NOMO-1 (cell line): ENCODE measurements at regions not wholly inside any gene's neighbourhood (a gene's known extent, or its start where the extent isn't known, plus 50 kb on each side); places are given as distances from the start of the nearest gene placed in this dataset.
A peak's percentile ranks its signal among the peaks of the same experiment; 100 is the strongest.
"Not testable (repeated sequence)": the region's sequence is repeated elsewhere in the genome, so short reads cannot be mapped to it uniquely, and the experiment has no call there.

Experiments used
- DNase-seq, 2 experiments: peaks; one replicate each; lab custom pipeline; 2025; ENCODE audit not compliant: unreplicated experiment in 2 of 2; lab: John Stamatoyannopoulos, UW

DNA sequence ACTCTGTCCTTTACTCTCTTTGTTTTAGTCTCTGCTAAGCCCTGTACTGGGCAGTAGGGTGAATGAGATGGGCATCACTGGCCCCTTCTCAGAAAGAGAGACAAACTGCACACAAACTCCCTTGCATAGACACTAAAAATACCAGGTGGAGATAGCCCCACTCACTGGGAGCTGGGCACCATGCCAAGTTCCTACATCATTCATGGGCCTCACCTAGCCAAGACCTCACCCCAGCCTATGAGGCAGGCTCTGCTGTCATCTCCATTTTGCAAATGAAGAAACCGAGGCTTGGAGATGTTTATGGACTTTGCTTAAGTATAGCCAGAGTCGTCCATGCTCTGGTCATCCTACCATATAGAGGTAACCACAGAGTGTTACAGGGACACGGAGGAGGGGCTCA lies 499.8 kb upstream of the CDH11 start:
- no peak for DNase-seq

DNA sequence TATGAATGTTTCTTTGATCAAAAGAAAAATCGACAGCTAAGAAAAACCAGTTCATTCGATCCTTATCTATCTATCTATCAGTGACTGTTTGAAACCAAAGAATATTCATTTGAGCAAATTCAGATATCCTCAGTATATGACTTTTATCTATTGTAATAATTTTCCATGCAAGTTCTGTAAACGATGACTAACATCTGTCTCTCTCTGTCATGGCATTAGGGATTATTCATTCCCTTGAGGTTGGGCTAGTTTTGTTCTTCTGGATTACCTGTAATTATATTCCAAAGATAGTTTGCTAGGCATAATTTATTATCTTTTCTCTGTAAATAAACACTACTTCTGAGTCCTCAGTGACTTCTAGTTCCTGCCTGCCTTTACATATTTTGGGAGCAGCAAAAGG lies 497.7 kb upstream of the CDH11 start:
- DNase-seq: no peak

DNA sequence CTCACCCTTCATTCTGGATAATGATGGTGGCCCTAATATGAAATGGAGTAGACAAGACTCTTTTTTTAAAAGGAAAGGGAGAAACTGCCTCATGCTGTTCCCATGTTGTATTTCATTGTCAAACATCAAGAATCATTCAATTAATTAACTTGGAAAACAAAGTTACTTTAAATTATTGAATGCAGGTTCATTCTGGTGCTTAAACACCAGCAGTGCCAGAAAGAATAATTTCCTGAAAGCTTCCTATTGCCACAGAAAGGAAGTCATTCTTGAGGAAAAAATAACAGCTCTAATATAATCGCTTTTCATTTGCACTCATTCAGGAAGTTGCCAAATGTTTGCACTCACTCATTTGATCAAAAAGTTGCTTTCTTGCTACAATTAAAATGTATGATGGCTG lies 497.1 kb upstream of the CDH11 start:
- peak in 1 of 2 experiments; percentile 16 for DNase-seq

DNA sequence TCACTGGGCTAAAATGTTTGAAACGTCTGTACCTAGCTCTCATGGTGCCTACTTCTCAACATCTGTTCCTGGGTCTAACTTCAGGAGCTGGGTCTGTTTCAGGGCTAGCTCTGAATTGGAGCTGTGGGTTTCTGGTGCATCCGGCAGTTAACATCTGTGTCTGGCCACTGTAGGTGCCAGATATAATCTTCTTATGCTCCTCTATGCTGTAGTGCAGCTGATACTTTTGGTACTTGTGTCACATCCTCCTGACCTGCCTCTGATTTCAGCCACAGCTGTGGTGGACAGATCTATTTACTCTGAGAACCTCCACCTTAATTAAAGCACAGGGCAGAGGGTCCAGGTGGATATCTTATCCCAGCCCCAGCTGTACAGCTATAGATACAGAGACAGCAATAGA lies 496.5 kb upstream of the CDH11 start:
- no peak for DNase-seq

DNA sequence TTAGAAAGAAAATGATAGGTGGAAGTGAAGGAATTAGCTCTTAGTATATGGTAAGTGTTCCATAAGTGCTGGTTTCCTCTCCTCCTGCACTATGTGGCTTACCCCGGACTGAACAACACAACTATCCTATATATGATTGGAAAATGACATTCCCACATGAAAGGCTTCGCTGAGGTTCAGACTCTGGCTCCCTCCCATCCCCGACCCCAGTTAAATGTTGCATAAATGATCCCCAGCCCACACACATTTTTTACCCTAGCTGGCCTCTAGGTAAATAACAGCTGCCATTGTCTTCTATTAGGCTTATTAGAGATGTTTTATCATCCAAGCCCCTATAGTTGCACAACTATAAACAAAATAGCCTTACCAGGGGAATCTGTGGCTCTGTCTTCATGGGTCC lies 495.6 kb upstream of the CDH11 start:
- DNase-seq: no peak

DNA sequence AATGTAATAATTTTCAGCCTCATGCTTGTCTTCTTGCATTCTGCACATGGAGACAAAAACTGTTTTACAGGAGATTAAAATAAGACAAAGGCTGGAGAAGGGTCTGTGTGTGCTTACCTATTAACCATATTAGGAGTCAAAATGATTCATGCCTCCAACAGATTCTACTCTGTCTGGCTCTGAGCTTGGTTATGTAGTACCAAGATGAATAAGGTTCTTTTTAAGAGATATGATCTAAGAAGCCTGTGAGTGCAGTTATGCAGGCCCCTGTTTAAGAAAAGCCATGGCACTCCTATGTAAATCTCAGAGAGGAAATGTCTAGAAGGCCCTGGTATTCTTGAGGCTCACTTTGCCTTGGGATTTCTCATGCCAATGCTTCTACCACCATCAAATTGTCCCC lies 486.6 kb upstream of the CDH11 start:
- DNase-seq: no peak

DNA sequence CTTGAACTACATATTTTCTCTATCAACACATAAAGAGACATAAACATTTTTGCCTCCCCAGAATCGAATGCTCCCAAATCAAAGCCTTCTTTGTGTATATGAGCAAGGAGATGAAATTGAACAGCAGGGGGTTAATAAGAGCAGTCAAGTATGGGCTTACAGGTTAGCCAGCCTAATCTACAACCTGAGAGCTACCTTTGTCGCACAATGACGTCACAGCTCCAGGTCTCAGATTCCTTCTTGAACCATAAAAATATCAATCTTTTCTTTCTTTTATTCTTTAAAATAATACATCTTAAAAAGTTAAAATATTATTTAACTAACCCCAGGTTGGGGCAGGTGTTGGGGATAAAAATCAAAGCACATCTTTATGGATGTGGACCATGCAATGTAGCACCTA lies 482.9 kb upstream of the CDH11 start:
- no peak for DNase-seq

DNA sequence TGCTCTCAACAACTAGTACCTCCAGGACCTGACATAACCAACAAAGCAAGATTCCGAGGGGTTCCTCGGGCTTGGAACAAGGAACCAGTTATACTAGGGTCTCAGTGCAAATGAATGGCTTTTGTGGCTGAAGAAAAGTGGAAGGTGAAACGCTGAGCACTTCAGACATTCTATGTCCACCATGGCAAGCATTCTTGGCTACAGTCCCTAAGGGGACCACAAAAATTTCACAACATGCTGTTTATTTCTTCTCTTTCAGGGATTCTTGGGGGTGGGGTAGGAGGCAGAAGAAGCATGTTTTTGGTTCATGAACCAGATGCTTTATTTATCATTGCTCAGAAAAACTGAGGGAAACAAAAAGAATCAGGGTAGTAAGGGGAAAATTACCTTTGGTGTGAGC lies 479.9 kb upstream of the CDH11 start:
- DNase-seq: peak; percentile 15 to 25

DNA sequence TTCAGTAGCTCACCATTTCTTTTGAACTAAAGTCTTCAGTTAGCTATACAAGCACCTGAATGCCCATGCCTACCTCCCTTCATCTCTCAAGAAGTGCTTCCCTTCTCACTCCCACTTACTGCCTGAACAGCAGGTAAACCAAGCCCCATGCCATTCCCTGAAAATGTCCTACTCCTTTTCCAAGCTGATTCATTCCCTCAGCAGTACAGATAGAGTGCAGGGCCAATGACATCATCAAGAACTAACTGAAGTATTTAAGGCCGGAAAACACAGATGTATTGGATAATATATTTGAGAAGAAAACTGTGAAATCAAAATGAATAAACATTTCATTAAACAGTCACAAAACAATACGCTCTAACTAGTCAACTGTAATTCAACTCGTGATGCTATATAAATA lies 478.8 kb upstream of the CDH11 start:
- no peak for DNase-seq

DNA sequence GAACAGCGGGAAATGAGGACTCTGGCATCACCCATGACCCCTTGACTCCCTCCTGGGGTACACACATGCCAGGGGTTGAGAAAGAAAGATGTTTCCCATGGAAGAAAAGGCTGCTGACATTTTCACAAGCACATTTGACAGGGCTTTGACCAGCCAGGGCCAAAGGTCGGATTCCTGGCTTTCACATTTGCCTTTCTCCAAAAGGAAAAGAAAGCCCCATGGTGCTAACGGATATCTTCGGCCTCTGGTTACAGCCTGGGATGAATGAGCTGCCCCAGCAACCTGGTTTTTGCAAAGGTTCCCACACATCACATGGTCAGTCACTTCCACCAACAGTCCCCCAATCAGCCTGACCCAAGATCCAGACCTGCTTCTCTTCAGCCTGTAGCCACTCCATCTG lies 478.2 kb upstream of the CDH11 start:
- no peak for DNase-seq

DNA sequence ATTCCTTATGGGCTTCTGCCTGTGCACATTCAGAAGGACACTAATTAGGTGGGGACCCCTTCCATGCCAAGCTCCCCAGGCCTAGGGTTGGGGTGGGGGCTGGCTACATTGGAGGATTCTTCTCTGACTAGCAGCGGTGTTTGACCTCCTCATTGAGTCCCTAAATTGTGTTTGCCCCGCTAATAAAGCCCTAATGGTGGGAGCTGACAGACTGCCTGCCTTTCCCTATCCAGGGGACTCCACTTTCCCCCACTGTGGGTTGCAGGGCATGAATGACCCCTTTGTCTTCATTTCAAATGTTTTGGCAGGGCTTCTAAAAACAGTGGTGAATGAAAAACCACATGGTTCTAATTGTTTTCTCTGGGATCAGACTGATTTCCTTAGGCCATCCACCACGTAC lies 476.8 kb upstream of the CDH11 start:
- DNase-seq: no peak

DNA sequence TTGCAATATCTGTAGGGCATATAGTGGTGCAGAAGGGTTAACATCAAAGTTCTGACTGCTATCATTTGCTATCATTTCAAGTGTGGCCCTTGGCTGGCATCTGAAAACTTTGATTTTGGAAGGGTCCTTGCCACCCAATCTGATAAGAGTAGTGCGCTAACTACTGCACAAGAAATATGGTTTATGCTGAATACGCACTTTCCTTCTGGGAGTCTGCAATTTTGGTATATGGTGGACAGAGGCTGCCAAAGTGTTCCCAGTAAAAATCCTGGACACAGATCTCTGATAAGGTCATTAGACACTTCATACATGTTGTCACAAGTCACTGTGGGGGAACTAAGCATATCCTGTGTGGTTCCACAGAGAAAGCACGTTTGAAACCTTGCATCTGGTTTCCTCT lies 461.6 kb upstream of the CDH11 start:
- no peak for DNase-seq

DNA sequence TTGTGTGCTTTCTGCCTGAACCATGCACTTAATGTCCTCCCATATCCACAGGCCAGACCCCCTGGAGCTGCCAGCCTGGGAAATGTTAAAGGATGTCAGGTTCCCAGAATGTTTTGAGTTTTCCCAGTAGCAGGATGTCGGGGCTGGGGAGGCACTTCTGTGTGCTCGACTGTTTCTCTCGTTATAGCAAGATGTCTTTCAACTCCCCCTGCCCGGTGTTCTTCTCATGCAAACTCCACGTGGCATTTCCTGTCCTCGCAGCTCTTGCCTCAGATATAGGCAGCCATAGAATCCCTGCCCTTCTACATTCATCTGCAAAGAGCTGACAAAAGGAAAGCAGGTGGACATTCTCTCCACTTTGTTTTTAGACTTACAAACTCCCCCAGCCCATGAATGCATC lies 457.2 kb upstream of the CDH11 start:
- DNase-seq: no peak

DNA sequence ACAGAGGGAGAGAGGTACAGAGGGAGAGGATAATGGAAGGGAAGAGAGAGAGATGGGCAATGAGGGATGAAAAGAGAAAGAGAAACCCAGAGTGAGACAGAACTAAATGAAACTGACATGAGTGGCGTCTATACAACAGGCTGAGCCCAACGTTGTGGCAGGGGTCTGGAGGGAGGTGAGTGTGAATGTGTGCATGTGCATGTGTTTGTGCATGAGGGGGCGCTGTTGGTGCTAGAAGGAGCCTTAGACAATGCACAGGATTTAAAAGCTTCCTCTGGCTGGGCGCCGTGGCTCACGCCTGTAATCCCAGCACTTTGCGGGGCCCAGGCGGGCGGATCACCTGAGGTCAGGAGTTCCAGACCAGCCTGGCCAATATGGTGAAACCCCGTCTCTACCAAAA lies 454.8 kb upstream of the CDH11 start:
- DNase-seq: no peak

DNA sequence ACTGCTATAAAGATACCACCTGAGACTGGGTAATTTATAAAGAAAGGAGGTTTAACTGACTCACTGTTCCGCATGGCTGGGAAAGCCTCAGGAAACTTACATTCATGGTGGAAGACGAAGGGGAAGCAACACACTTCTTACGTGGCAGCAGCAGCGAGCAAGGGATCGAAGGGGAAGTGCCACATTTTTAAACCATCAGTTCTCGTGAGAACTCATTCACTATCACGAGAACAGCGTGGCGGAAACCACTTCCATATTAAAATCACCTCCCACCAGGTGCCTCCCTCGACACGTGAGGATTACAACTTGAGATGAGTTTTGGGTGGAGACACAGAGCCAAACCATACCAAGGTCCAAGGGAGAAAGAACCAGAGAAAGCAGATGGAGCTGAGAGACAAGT lies 454.3 kb upstream of the CDH11 start:
- DNase-seq: no peak

DNA sequence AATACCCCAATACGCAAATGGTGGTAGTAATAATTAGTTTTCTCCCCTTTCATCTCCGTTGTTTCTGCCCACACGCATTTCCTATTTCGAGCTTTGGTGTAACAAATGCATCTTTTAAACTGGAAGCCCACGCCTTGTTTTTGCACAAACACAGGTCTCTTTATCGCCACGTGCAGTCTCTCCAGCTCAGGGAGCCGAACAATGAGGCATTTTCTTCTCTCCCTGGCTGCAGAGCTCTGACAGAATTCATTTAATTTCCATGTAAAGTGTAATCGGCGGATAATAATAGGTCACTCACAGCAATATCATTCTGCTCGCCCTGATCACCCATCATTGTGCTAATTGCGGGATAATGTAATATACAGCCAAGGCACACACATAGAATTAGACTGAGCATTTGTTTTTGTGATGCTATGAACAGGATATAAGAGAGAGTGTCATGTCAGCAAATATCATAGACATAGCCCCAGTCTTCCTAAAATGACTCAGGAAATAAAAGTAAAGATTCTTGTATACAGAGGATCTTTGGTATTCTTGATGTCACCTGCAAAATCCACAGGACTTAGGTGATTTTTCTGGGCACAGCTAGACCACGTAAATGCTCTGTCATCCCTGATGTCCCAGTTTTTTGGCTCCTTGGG lies 452.6 kb upstream of the CDH11 start:
- DNase-seq: no peak

DNA sequence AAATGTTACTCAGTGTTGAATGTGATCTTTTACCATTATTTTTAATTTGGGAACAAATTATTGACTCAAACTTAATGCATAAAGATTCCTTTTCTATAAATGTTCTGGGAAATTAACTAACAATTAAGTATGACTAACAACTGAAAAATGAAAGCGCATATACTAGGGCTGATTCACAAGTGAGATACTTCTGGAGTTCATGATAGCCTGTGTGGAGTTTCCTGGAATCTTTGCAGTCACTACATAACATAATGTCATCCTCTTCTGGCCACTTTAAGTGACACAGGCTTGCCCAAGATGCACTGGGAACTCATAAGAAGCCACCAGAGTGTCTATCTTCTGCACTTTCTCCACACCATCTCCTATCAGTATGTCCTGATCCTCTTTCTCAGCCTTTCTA lies 450.3 kb upstream of the CDH11 start:
- no peak for DNase-seq

DNA sequence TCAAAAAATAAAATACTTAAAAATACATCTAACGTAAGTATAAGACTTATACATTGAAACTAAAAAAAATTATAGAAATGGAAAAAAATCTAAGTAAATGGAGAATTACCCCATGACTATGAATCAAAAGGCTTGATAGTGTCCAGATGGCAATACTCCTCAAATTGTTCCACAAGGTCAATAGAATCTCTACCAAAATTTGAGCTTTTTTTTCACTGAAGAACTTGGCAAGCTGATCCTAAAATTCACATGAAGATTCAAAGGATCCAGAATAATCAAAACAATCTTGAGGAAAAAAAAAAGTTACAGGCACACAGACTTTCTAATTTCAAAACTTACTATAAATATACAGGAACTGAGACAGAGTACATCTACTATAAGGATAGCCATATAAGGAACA lies 448.4 kb upstream of the CDH11 start:
- no peak for DNase-seq

DNA sequence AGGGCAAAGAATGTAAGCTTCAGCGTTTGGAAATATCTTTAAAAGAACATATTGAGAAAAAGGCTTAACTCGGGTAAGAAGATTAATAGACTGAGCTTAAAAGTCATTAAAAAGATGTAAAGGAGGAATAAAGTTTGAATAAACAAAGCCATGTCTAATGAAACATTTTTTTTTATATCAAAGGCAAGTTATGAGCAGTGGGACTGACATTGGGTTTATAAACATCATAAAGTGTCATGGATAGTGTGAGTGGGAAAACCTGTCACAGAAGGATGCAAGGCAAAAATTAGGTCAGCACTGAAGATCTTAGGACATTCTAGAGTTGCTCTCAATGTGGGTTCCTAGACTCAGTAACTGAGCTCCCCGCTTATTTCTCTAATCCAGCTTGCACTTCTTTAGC lies 438.0 kb upstream of the CDH11 start:
- no peak for DNase-seq

DNA sequence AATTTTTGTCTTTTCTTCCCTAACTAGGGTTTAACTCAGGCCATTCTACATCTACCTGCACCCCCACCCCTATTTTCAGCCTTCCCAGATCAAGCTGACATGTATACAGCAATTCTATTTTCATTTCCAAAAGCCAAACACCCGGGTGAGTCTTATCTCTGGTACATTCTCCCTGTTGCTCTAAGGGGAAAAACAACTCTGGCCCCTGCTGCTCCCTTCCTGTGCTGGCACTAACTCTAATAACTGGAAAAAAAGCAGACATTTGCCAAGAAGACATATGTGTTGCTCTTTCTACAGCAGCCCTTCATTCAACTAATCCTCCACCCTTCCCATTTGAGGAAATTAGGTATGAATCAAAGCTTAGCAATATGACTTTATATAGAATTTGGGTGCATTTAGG lies 427.8 kb upstream of the CDH11 start:
- not testable (repeated sequence) for DNase-seq

DNA sequence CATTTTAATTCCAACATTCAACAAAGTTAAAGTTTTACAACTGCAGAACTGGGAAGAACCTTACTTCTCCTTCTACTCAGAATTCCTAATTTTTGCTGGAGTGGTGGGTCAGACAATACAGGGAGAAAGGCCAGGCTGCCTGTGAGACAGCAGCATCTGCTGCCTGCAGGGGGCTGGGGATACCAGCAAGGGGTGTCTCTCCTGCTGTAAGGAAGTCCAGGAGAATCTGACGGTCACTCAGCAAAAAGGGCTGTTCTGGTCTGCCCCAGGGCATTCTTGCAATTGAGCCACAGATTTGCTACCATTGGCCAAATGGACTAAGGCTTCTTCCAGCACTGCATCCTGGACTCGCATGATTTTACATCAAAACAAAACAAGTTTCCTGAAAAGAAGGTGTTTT lies 426.6 kb upstream of the CDH11 start:
- DNase-seq: no peak

DNA sequence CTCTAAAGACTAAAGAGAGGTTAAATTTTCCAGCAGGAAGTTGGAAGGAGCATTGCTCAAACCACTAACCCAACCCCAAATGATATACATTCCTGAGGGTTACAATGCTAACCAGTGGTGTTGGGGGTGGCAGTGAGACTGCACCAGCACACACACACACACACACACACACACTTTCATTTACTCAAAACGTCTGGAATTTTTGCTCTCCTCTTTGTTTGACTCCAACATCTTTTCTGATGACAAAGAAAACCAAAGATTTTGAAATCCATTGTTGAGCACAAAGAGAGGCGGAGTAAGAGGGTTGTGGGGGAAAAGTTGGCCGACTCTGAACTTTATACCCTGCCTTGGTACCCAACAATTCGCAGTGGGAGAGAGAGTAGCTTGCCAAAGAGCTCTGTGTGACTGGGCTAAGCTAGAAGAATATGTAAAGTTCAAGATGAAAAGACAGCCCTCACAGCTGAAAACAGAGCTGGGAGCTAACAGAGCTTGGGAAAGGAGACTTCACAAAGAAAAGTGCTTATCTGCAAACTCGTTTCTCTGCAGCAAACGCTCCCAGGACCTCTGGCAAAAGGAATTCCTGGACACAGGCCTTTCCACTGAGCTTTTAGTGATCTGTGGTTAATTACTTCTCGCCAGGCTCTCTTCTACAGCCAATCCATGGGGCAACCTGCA lies 426.0 kb upstream of the CDH11 start:
- DNase-seq: no peak

DNA sequence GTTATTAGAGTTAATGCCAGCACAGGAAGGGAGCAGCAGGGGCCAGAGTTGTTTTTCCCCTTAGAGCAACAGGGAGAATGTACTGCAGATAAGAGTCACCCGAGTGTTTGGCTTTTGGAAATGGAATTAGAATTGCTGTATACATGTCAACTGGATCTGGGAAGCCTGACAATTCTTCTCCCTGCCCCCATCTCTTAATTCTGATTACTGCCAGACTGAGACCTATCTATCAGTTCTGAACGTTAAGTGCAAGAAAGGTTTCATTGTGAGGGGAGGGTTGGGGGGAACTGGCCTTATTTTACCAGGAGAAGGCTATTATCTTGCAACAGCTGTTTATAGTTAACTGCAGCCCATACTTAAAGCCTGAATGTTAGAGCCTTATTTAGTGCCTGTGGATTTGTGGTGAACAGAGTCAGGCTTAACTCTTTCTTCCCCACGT lies 424.5 kb upstream of the CDH11 start:
- DNase-seq: no peak
